H1 (cell line): ENCODE measurements at regions not wholly inside any gene's neighbourhood (a gene's known extent, or its start where the extent isn't known, plus 50 kb on each side); places are given as distances from the start of the nearest gene placed in this dataset.

Experiments
- CBX5 ChIP-seq: fragments of 300-800, 300-1000 bp; sonication (generic); IDR thresholded peaks from 2 replicates; pipeline ENCODE4 v1.7.1; 2016; ENCODE audit warnings: antibody characterized with exemption, low read length, low read depth
- CEBPB ChIP-seq: IDR thresholded peaks from 2 replicates; pipeline ENCODE4 v1.6.1; 2012; ENCODE audit warnings: low read depth, low read length
- CTCF ChIP-seq, 3 experiments: IDR thresholded peaks; 1 replicate in 2 of 3; 2 replicates in 1 of 3; pipeline versions ENCODE4 v1.5.1 to v1.6.1; 2011; ENCODE audit warnings: low read length in 3 of 3, mild to moderate bottlenecking in 3 of 3, inconsistent platforms in 2 of 3, low read depth in 1 of 3, moderate library complexity in 1 of 3; ENCODE audit not compliant: insufficient read depth in 1 of 3; ENCODE audit errors: control extremely low read depth in 1 of 3
- POLR2A ChIP-seq, 2 experiments: IDR thresholded peaks; 1 replicate in 1 of 2; 2 replicates in 1 of 2; pipeline ENCODE4 v1.6.1; 2011; ENCODE audit warnings: low read depth in 2 of 2, low read length in 2 of 2, mild to moderate bottlenecking in 2 of 2; ENCODE audit errors: control extremely low read depth in 1 of 2
- POLR2AphosphoS5 ChIP-seq: IDR thresholded peaks from 2 replicates; pipeline ENCODE4 v1.6.1; 2011; ENCODE audit warnings: low read depth, low read length
- RAD21 ChIP-seq, 2 experiments: IDR thresholded peaks in 1 of 2; conservative IDR thresholded peaks in 1 of 2; 2 replicates each; pipeline ENCODE4 v1.6.1; 2011; ENCODE audit warnings: low read depth in 2 of 2, low read length in 2 of 2, improper control_type of control experiment in 1 of 2, inconsistent platforms in 1 of 2, mild to moderate bottlenecking in 1 of 2, moderate library complexity in 1 of 2
- SP1 ChIP-seq: IDR thresholded peaks from 2 replicates; pipeline ENCODE4 v1.6.1; 2011; ENCODE audit warnings: low read depth, low read length
- TAF1 ChIP-seq: IDR thresholded peaks from 2 replicates; pipeline ENCODE4 v1.6.1; 2011; ENCODE audit warnings: mild to moderate bottlenecking, low read depth, low read length
- TEAD4 ChIP-seq: IDR thresholded peaks from 2 replicates; pipeline ENCODE4 v1.6.1; 2012; ENCODE audit warnings: low read depth, low read length, inconsistent platforms, mixed read lengths
- ZNF274 ChIP-seq: IDR thresholded peaks from 2 replicates; pipeline ENCODE4 v1.7.0; 2012; ENCODE audit warnings: low read length, borderline replicate concordance; ENCODE audit errors: extremely low read depth
- TF ChIP-seq, protein P1 (sequence below): IDR thresholded peaks from 2 replicates; pipeline ENCODE4 v1.6.1; 2012; ENCODE audit warnings: inconsistent platforms

- no peak for TF ChIP-seq TEAD4
- TF ChIP-seq ZNF274, result no peak
- TF ChIP-seq POLR2A (IDR thresholded peaks at IDR 0.05; ENCODE audit: control extremely low read depth in 1 of 2, low read depth in 2 of 2, low read length in 2 of 2), result no peak
- no peak for TF ChIP-seq CBX5
- no peak for TF ChIP-seq SP1
- no peak for TF ChIP-seq TAF1
- TF ChIP-seq, protein P1, sequence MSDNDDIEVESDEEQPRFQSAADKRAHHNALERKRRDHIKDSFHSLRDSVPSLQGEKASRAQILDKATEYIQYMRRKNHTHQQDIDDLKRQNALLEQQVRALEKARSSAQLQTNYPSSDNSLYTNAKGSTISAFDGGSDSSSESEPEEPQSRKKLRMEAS, result no peak
- TF ChIP-seq CTCF (IDR thresholded peaks at IDR 0.05; ENCODE audit: control extremely low read depth in 1 of 3, insufficient read depth in 1 of 3, low read depth in 1 of 3, low read length in 3 of 3), result no peak
- TF ChIP-seq RAD21 (IDR thresholded peaks at IDR 0.05 in 1 of 2, conservative IDR thresholded peaks at IDR 0.05 in 1 of 2; ENCODE audit: low read depth in 2 of 2, low read length in 2 of 2), result no peak
- TF ChIP-seq POLR2AphosphoS5, result no peak
- TF ChIP-seq CEBPB, result no peak
Observed at GRCh38 chr18:76273956-76274355, 221.1 kb downstream of the ZNF516 start.
